ENCODE measurements at regions not wholly inside any gene's neighbourhood (a gene's known extent, or its start where the extent isn't known, plus 50 kb on each side); places are given as distances from the start of the nearest gene placed in this dataset.

DNA sequence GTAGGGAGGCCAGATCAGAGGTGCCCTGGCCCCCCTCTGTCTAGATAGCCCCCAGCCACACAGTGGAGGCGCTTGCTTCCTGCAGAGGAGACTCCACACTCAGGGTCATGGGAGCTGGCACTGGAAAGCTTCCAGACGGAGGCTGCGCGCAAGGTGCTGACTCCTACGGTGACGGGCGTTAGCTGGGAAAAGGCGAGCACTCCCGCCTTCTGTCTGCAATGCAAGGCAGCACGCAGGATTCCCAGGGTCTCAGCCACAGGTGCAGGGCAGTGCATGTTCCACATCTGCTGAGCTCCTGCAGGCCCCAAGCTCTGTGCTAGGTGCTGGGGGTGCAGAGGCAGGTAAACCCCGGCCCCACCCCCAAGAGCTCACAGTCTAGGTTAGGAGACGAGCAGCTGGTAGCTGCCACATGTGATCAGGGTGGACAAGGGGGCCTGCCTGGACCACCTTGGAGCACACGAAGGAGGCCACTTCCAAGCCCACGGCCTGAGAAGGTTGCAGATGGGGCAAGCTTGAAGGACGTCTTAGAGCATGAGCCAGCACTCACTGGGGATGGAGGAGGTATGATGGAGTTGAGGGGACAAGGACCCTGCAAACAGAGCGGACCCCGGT is 310.9 kb upstream of the DIO3 start:
- H3K9me3 Mint-ChIP-seq (ENCODE audit: low read depth): no peaks in the 10 kb centered on the region
- no peak for DNase-seq (ENCODE audit: low spot score, unreplicated experiment)
- H3K4me3 Mint-ChIP-seq (ENCODE audit: low read depth): no peak overlapping the region
- peaks cover 14% of the 10 kb centered on the region for H3K27me3 Mint-ChIP-seq
- no peak for TF ChIP-seq CTCF (IDR thresholded peaks at IDR 0.05; ENCODE audit: unreplicated experiment)
- no peak overlapping the region for H3K27ac Mint-ChIP-seq
- no peaks in the 10 kb centered on the region for H3K4me1 Mint-ChIP-seq (ENCODE audit: low read depth)
- no peaks in the 10 kb centered on the region for H3K36me3 Mint-ChIP-seq (ENCODE audit: insufficient read depth)

DNA sequence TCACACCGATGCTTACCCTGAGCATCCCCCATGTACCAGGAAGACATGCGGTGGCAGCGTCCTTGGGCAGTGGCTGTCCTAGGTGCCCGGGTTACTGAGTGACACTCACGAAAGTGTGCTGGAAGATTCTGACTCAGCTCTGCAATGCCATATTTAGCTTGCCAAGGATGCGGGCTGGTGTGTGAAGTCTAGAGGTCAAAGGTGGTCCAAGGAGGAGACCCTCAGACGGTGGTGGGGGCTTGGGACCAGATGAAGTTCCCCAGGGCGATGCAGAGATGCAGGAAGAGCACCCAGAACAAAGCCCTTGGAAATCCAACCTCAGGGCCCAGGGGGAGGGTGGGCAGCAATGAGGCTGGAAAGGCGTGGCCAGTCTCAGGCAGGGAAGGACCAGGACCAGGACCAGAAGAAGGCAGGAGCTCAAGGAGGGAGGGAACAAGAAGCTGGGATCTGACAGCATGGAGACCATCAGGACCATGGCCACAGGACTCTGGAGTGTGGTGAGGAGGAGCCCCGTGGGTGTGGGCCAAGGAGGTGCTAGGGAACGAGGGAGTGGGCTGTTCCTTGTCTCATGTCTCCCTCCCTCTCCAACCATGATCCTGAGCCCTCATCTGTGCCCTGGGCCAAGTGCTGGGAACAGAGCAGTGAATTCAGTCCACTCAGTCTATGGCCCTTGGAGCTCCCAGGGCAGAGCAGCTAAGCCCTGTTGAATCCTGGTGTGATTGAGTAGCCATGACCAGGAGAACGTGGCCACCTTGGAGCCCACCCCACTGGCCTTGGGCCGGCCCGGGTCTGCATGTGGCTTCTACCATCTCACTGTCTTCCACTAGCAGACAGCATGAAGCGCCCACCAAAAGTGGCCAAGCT is 310.1 kb upstream of the DIO3 start:
- H3K4me3 Mint-ChIP-seq (ENCODE audit: low read depth): no peak overlapping the region
- H3K9me3 Mint-ChIP-seq (ENCODE audit: low read depth): no peaks in the 10 kb centered on the region
- no peaks in the 10 kb centered on the region for H3K36me3 Mint-ChIP-seq (ENCODE audit: insufficient read depth)
- no peak overlapping the region for H3K27ac Mint-ChIP-seq
- DNase-seq (ENCODE audit: low spot score, unreplicated experiment): no peak
- H3K27me3 Mint-ChIP-seq: peaks cover 22% of the 10 kb centered on the region
- TF ChIP-seq CTCF (IDR thresholded peaks at IDR 0.05; ENCODE audit: unreplicated experiment): no peak
- no peaks in the 10 kb centered on the region for H3K4me1 Mint-ChIP-seq (ENCODE audit: low read depth)

DNA sequence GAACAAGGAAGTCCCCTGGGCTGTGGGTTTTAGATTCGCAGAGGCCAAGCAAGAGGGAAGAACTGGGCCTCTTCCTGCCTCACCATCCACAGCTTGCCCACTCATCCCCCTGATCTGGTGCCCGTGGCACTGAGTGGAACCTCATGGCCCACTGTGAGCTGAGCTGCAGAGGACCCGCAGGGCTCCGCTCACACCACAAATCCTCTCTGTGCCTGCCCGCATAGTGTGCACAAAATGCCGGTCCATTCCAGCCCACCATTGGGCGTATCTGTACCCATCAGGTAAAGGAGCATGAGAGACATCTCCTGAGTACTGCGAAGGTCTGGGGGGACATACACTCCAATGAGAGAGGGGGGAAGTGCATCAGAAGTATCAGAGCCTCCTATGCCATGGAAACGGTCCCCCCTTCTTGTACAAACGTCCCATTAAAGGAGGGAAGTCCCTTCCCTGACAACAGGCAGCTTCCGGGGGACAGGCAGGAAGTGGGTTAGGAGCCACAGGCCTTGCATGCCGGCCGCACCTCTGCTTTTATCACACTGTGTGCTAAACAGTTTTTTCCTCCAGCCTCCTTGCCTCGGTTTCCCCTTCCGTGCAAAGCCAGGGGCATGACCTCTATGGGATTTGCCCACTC is 309.4 kb upstream of the DIO3 start:
- H3K36me3 Mint-ChIP-seq (ENCODE audit: insufficient read depth): no peaks in the 10 kb centered on the region
- DNase-seq (ENCODE audit: low spot score, unreplicated experiment): no peak
- peaks cover 25% of the 10 kb centered on the region for H3K27me3 Mint-ChIP-seq
- no peaks in the 10 kb centered on the region for H3K9me3 Mint-ChIP-seq (ENCODE audit: low read depth)
- no peak overlapping the region for H3K4me3 Mint-ChIP-seq (ENCODE audit: low read depth)
- TF ChIP-seq CTCF (IDR thresholded peaks at IDR 0.05; ENCODE audit: unreplicated experiment): no peak
- peaks cover 3% of the 10 kb centered on the region for H3K4me1 Mint-ChIP-seq (ENCODE audit: low read depth)
- no peak overlapping the region for H3K27ac Mint-ChIP-seq

DNA sequence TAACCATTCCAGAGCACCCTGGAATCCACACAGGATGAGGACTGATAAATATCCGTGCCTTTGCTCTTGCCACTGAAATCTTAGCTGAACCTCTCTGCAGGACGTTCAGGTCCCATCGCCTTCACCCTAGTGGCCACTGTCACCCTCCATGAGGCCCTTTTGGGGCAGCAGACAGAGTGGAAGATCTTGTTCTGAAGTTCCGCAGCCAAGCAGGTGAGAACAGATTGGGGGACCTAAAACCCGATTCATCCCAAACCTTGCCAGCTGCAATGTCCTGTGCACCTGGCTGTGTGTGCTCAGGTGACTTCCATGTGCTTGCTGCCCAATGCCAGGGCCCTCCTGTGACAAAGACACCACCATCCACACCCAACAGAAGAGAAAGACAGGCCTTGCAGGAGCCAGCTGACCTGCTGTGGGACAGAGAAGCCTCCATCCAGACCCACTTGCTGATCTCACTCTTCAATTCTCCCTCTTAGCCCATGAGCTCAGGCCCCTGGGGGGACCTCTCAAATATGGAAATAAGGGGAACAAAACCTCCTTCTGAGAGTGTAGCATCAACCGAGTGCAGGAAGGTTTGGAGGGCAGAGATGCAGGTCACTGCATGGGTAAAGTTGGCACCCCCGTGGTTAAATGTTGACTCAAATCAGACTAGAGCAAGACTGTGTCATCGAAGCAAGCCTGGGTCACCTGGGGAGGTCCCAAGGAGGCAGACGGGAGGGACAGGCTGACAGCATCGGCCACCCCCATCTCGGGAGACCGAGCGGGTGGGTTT is 308.7 kb upstream of the DIO3 start:
- H3K4me3 Mint-ChIP-seq (ENCODE audit: low read depth): no peak overlapping the region
- no peaks in the 10 kb centered on the region for H3K9me3 Mint-ChIP-seq (ENCODE audit: low read depth)
- H3K27ac Mint-ChIP-seq: no peak overlapping the region
- no peak for TF ChIP-seq CTCF (IDR thresholded peaks at IDR 0.05; ENCODE audit: unreplicated experiment)
- peaks cover 25% of the 10 kb centered on the region for H3K27me3 Mint-ChIP-seq
- no peak for DNase-seq (ENCODE audit: low spot score, unreplicated experiment)
- peaks cover 3% of the 10 kb centered on the region for H3K4me1 Mint-ChIP-seq (ENCODE audit: low read depth)
- no peaks in the 10 kb centered on the region for H3K36me3 Mint-ChIP-seq (ENCODE audit: insufficient read depth)

DNA sequence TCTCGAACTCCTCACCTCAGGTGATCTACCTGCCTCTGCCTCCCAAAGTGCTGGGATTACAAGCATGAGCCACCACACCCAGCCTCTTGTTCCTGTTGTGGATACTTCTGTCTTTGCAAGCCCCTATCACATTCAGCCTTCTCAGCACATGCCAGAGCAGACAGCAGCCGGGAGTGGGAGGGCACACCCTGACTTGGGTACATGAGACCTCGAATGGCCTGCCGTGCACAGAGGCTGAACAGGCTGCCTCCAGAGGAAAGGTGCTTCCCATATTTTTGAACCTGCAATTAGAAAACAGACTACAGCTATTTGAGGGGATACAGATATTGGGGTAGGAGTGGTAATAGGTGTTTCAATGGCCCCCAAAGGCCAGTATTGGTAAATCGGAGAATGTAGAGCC is 307.3 kb upstream of the DIO3 start:
- H3K27me3 Mint-ChIP-seq: peaks cover 25% of the 10 kb centered on the region
- no peak overlapping the region for H3K4me3 Mint-ChIP-seq (ENCODE audit: low read depth)
- H3K9me3 Mint-ChIP-seq (ENCODE audit: low read depth): no peaks in the 10 kb centered on the region
- no peak for DNase-seq (ENCODE audit: low spot score, unreplicated experiment)
- peaks cover 3% of the 10 kb centered on the region for H3K4me1 Mint-ChIP-seq (ENCODE audit: low read depth)
- no peaks in the 10 kb centered on the region for H3K36me3 Mint-ChIP-seq (ENCODE audit: insufficient read depth)
- no peak overlapping the region for H3K27ac Mint-ChIP-seq
- no peak for TF ChIP-seq CTCF (IDR thresholded peaks at IDR 0.05; ENCODE audit: unreplicated experiment)

Data from progenitor cell of endocrine pancreas (in vitro differentiated cells).